PC-9 (cell line): ENCODE measurements at regions not wholly inside any gene's neighbourhood (a gene's known extent, or its start where the extent isn't known, plus 50 kb on each side); places are given as distances from the start of the nearest gene placed in this dataset.

Source experiments
- BruUV-seq: library from RNA; stranded (reverse); fragments of 400-500 nt; replicated peaks from 2 replicates; lab custom pipeline; 2021; lab: Mats Ljungman, UMichigan
- CTCF ChIA-PET: fragments of 300-600 bp; sonication (Branson Sonifier 250); formaldehyde crosslinking; loops from one replicate; lab custom pipeline; 2022; ENCODE audit warnings: antibody characterized with exemption; lab: Charles Lee
- POLR2A ChIA-PET: fragments of 300-600 bp; sonication (Branson Sonifier 250); formaldehyde crosslinking; loops from one replicate; lab custom pipeline; 2022; ENCODE audit warnings: antibody characterized with exemption; ENCODE audit not compliant: unreplicated experiment; lab: Charles Lee
- DNase-seq, 2 experiments: peaks; one replicate each; pipeline versions ENCODE4 v3.0.0 to v3.0.0-alpha.2; 2015 to 2022; ENCODE audit warnings: mixed read lengths in 1 of 2
- H2AFZ ChIP-seq: fragments of 200-600 bp; sonication (generic); 2 replicates; pipeline ENCODE4 v1.8.1; 2017; ENCODE audit warnings: antibody characterized with exemption
- H3F3A ChIP-seq: fragments of 200-600 bp; sonication (generic); 2 replicates; pipeline ENCODE4 v1.8.1; 2017; ENCODE audit warnings: antibody characterized with exemption, mild to moderate bottlenecking, low read depth; ENCODE audit not compliant: insufficient read depth
- H3K27ac ChIP-seq: fragments of 200-600 bp; sonication (generic); 2 replicates; pipeline ENCODE4 v1.6.1; 2016; ENCODE audit warnings: mixed run types
- H3K27me3 ChIP-seq: fragments of 200-600 bp; sonication (generic); 2 replicates; pipeline ENCODE4 v1.6.1; 2016; ENCODE audit warnings: low read depth, mixed run types; ENCODE audit not compliant: insufficient read depth
- H3K36me3 ChIP-seq: fragments of 200-600 bp; sonication (generic); 2 replicates; pipeline ENCODE4 v1.6.1; 2016; ENCODE audit warnings: low read depth, mixed run types
- H3K4me1 ChIP-seq: fragments of 200-600 bp; sonication (generic); replicated peaks from 2 replicates; pipeline ENCODE4 v1.6.1; 2016; ENCODE audit warnings: mixed run types; ENCODE audit not compliant: insufficient read depth
- H3K4me2 ChIP-seq: fragments of 200-600 bp; sonication (generic); 2 replicates; pipeline ENCODE4 v1.6.1; 2017; ENCODE audit warnings: mixed run types
- H3K4me3 ChIP-seq: fragments of 200-600 bp; sonication (generic); 2 replicates; pipeline ENCODE4 v1.6.1; 2016; ENCODE audit warnings: mixed run types
- H3K79me2 ChIP-seq: fragments of 200-600 bp; sonication (generic); 2 replicates; pipeline ENCODE4 v1.6.1; 2017; ENCODE audit warnings: low read depth, mixed run types
- H3K9me2 ChIP-seq: fragments of 200-600 bp; sonication (generic); 2 replicates; pipeline ENCODE4 v1.8.1; 2017; ENCODE audit warnings: mild to moderate bottlenecking; ENCODE audit not compliant: insufficient read depth
- H3K9me3 ChIP-seq: fragments of 200-600 bp; sonication (generic); 2 replicates; pipeline ENCODE4 v1.8.1; 2016; ENCODE audit warnings: low read depth; ENCODE audit not compliant: insufficient read depth
- H4K20me1 ChIP-seq: fragments of 200-600 bp; sonication (generic); 2 replicates; pipeline ENCODE4 v1.8.1; 2017; ENCODE audit not compliant: insufficient read depth
- EZH2 ChIP-seq: fragments of 200-600 bp; sonication (generic); IDR thresholded peaks from 2 replicates; pipeline ENCODE4 v1.8.0; 2017; ENCODE audit warnings: antibody characterized with exemption, low read depth
- intact Hi-C: fragments of 100-400 bp; cut with micrococcal nuclease; formaldehyde crosslinking; loops from one replicate; pipeline ENCODE4 v1.10.0; 2022; ENCODE audit not compliant: unreplicated experiment
- TF ChIP-seq, protein P1 (sequence below): fragments of 200-600 bp; sonication (generic); conservative IDR thresholded peaks from 2 replicates; pipeline ENCODE4 v1.6.1; 2017; ENCODE audit warnings: mixed run types, antibody characterized with exemption, mild to moderate bottlenecking, moderate library complexity

GRCh38 chr11:25596701-25597100, 735.2 kb upstream of the ANO3 start:
- TF ChIP-seq, protein P1, sequence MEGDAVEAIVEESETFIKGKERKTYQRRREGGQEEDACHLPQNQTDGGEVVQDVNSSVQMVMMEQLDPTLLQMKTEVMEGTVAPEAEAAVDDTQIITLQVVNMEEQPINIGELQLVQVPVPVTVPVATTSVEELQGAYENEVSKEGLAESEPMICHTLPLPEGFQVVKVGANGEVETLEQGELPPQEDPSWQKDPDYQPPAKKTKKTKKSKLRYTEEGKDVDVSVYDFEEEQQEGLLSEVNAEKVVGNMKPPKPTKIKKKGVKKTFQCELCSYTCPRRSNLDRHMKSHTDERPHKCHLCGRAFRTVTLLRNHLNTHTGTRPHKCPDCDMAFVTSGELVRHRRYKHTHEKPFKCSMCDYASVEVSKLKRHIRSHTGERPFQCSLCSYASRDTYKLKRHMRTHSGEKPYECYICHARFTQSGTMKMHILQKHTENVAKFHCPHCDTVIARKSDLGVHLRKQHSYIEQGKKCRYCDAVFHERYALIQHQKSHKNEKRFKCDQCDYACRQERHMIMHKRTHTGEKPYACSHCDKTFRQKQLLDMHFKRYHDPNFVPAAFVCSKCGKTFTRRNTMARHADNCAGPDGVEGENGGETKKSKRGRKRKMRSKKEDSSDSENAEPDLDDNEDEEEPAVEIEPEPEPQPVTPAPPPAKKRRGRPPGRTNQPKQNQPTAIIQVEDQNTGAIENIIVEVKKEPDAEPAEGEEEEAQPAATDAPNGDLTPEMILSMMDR = no peak
- no peak for TF ChIP-seq EZH2
- no TSS peak for BruUV-seq
- intact Hi-C loops = no loop called here
- Histone ChIP-seq H3K9me2 (no peaks in the 10 kb centered on the region), H3K4me2 (no peak overlapping the region), H3K27me3 (no peaks in the 10 kb centered on the region), H3K27ac (no peak overlapping the region), H2AFZ (no peak overlapping the region), H3K36me3 (no peaks in the 10 kb centered on the region), H4K20me1 (no peaks in the 10 kb centered on the region), H3K9me3 (no peaks in the 10 kb centered on the region), H3K79me2 (no peaks in the 10 kb centered on the region), H3K4me3 (no peak overlapping the region), H3K4me1 (no peaks in the 10 kb centered on the region), H3F3A (no peaks in the 10 kb centered on the region)
- no peak for DNase-seq
- CTCF ChIA-PET = no interaction called here
- POLR2A ChIA-PET = no interaction called here

GRCh38 chr11:25597696-25598095, 734.2 kb upstream of the ANO3 start:
- TF ChIP-seq, protein P1 = no peak
- TF ChIP-seq EZH2 = no peak
- Histone ChIP-seq H3K27me3 (no peaks in the 10 kb centered on the region), H4K20me1 (no peaks in the 10 kb centered on the region), H3K36me3 (no peaks in the 10 kb centered on the region), H3K4me1 (no peaks in the 10 kb centered on the region), H3K9me3 (no peaks in the 10 kb centered on the region), H3F3A (no peaks in the 10 kb centered on the region), H3K4me3 (no peak overlapping the region), H3K27ac (no peak overlapping the region), H3K79me2 (no peaks in the 10 kb centered on the region), H2AFZ (no peak overlapping the region), H3K4me2 (no peak overlapping the region), H3K9me2 (no peaks in the 10 kb centered on the region)
- ChIA-PET CTCF (no interaction called here), POLR2A (no interaction called here)
- no TSS peak for BruUV-seq
- intact Hi-C loops = no loop called here
- no peak for DNase-seq

- H3K36me3 ChIP-seq = no peaks in the 10 kb centered on the region
- H2AFZ ChIP-seq = no peak overlapping the region
- H4K20me1 ChIP-seq = no peaks in the 10 kb centered on the region
- H3K79me2 ChIP-seq = no peaks in the 10 kb centered on the region
- no peak overlapping the region for H3K4me2 ChIP-seq
- no peaks in the 10 kb centered on the region for H3K9me2 ChIP-seq
- no peak overlapping the region for H3K27ac ChIP-seq
- TF ChIP-seq, protein P1 = no peak
- no peak for TF ChIP-seq EZH2
- POLR2A ChIA-PET = no interaction called here
- no peak overlapping the region for H3K4me3 ChIP-seq
- no peak for DNase-seq
- H3F3A ChIP-seq = no peaks in the 10 kb centered on the region
- H3K9me3 ChIP-seq = no peaks in the 10 kb centered on the region
- BruUV-seq = no TSS peak
- CTCF ChIA-PET = no interaction called here
- intact Hi-C loops = no loop called here
- H3K27me3 ChIP-seq = no peaks in the 10 kb centered on the region
- H3K4me1 ChIP-seq = no peaks in the 10 kb centered on the region
Observed at GRCh38 chr11:25602149-25602548, 729.8 kb upstream of the ANO3 start.
